Kidney epithelial cell (primary cell): ENCODE measurements at regions not wholly inside any gene's neighbourhood (a gene's known extent, or its start where the extent isn't known, plus 50 kb on each side); places are given as distances from the start of the nearest gene placed in this dataset.
"Not testable (repeated sequence)": the region's sequence is repeated elsewhere in the genome, so short reads cannot be mapped to it uniquely, and the experiment has no call there.

ENCODE experiments used
- DNase-seq: peaks from one replicate; pipeline ENCODE4 v3.0.0-alpha.2; 2010; ENCODE audit warnings: low read depth
- H3K27me3 ChIP-seq: 2 replicates; pipeline ENCODE4 v1.6.0; 2011; ENCODE audit warnings: low read length; ENCODE audit not compliant: control insufficient read depth, insufficient read depth
- H3K36me3 ChIP-seq: 2 replicates; pipeline ENCODE4 v1.5.1; 2011; ENCODE audit warnings: low read length; ENCODE audit not compliant: control insufficient read depth, insufficient read depth
- H3K4me3 ChIP-seq: 2 replicates; pipeline ENCODE4 v1.5.1; 2011; ENCODE audit warnings: low read depth, mild to moderate bottlenecking, control low read depth, low read length
- CTCF ChIP-seq: IDR thresholded peaks from 2 replicates; pipeline ENCODE4 v1.5.1; 2011; ENCODE audit warnings: mild to moderate bottlenecking, moderate library complexity, low read length, control low read depth, inconsistent platforms; ENCODE audit not compliant: insufficient read depth, poor library complexity, severe bottlenecking

DNA sequence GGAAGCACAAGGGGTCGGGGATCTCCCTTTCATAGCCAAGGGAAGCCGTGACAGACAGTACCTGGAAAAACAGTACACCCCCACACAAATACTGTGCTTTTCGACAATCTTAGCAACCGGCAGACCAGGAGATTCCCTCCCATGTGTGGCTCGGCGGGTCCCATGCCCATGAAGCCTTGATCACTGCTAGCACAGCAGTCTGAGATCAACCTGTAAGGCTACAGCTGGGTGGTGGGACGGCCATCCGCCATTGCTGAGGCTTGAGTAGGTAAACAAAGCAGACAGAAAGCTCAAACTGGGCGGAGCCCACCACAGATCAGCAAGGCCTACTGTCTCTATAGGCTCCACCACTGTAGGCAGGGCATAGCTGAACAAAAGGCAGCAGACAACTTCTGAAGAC lies 180.2 kb upstream of the SOX6 start:
- no peak overlapping the region for H3K4me3 ChIP-seq
- no peaks in the 10 kb centered on the region for H3K27me3 ChIP-seq
- no peak for TF ChIP-seq CTCF
- DNase-seq, result no peak
- no peaks in the 10 kb centered on the region for H3K36me3 ChIP-seq

DNA sequence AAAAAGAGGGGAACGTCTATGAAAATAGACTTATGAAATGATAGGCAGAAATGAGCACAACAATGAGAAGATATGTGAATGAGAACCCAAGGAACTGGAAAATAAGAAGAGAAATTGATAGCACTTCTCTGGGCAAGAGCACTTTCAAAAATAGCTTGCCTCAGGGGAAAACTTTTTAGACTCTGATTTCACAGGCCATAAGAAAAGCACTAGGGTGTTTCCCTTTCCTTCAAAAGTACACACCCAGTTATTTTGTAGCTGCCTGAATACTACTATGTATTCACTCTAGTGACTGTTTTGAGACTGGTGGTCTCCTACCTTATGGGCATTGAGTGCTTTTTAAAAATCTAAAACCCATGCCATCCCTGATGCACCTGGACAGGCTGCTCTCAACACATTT lies 172.3 kb upstream of the SOX6 start:
- Histone ChIP-seq H3K27me3 (no peaks in the 10 kb centered on the region), H3K4me3 (no peak overlapping the region), H3K36me3 (no peaks in the 10 kb centered on the region)
- no peak for TF ChIP-seq CTCF
- DNase-seq, result no peak

GRCh38 chr11:16527525-16528246 lies 171.3 kb upstream of the SOX6 start:
- no peak overlapping the region for H3K4me3 ChIP-seq
- no peak for TF ChIP-seq CTCF
- no peaks in the 10 kb centered on the region for H3K36me3 ChIP-seq
- no peak for DNase-seq
- no peaks in the 10 kb centered on the region for H3K27me3 ChIP-seq

DNA sequence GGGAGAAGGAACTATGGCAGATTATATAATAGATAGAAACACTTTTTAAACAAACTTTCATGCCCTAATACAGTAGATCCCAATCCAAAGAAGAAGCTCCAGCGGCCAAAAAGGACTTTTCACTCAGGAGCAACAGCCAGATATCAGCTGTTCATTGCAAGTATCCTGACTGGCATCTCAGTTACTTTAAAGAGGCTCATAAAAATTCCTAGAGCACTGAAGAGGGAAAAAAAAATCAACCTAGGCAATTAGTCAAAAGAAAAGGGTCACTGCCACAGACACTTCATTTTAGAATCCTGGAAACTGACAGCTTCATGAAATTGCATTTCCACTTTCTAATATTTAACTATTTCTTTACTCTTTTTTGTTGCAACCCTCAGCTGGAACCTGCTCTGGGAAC lies 170.6 kb upstream of the SOX6 start:
- no peak for TF ChIP-seq CTCF
- no peak overlapping the region for H3K4me3 ChIP-seq
- H3K36me3 ChIP-seq, result no peaks in the 10 kb centered on the region
- no peak for DNase-seq
- H3K27me3 ChIP-seq, result no peaks in the 10 kb centered on the region

DNA sequence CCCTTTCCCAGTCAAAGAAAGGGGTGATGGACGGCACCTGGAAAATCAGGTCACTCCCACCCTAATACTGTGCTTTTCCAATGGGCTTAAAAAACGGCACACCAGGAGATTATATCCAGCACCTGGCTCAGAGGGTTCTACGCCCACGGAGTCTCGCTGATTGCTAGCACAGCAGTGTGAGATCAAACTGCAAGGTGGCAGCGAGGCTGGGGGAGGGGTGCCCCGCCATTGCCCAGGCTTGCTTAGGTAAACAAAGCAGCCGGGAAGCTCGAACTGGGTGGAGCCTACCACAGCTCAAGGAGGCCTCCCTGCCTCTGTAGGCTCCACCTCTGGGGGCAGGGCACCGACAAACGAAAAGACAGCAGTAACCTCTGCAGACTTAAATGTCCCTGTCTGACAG lies 164.4 kb upstream of the SOX6 start:
- DNase-seq, H3K36me3 ChIP-seq, H3K4me3 ChIP-seq, H3K27me3 ChIP-seq: not testable (repeated sequence)

- DNase-seq, result no peak
- no peak for TF ChIP-seq CTCF
- no peaks in the 10 kb centered on the region for H3K36me3 ChIP-seq
- H3K27me3 ChIP-seq, result no peaks in the 10 kb centered on the region
- H3K4me3 ChIP-seq, result no peak overlapping the region
Observed at GRCh38 chr11:16512899-16513241, 156.5 kb upstream of the SOX6 start.
